ENCODE measurements at regions not wholly inside any gene's neighbourhood (a gene's known extent, or its start where the extent isn't known, plus 50 kb on each side); places are given as distances from the start of the nearest gene placed in this dataset.

GRCh38 chr1:167158111-167158812, 62.4 kb upstream of the POU2F1 start:
- TF ChIP-seq SMC3 (IDR thresholded peaks at IDR 0.05; ENCODE audit: low read depth, low read length) (no peak), CTCF (conservative IDR thresholded peaks at IDR 0.05; ENCODE audit: low read depth, low read length) (no peak), POLR2A (IDR thresholded peaks at IDR 0.05; ENCODE audit: low read depth, low read length) (no peak), BHLHE40 (IDR thresholded peaks at IDR 0.05; ENCODE audit: low read depth, low read length) (no peak)
